Daoy (cell line): ENCODE measurements at regions not wholly inside any gene's neighbourhood (a gene's known extent, or its start where the extent isn't known, plus 50 kb on each side); places are given as distances from the start of the nearest gene placed in this dataset.

Experiments used
- DNase-seq: peaks from one replicate; pipeline ENCODE4 v3.0.0-alpha.2; 2015; ENCODE audit warnings: low read depth

GRCh38 chrX:5829469-5829868 is 399.2 kb downstream of the NLGN4X start:
- no peak for DNase-seq

GRCh38 chrX:5829060-5829459 is 399.6 kb downstream of the NLGN4X start:
- no peak for DNase-seq

- DNase-seq: no peak
Measured at GRCh38 chrX:5823903-5824302, 404.8 kb downstream of the NLGN4X start.

GRCh38 chrX:5810636-5811035 is 418.0 kb downstream of the NLGN4X start:
- DNase-seq: no peak

GRCh38 chrX:5807181-5807580 is 421.5 kb downstream of the NLGN4X start:
- no peak for DNase-seq

GRCh38 chrX:5802391-5802790 is 426.3 kb downstream of the NLGN4X start:
- no peak for DNase-seq

GRCh38 chrX:5791721-5792120 is 436.9 kb downstream of the NLGN4X start:
- DNase-seq: no peak

- no peak for DNase-seq
Measured at GRCh38 chrX:5788910-5789309, 439.8 kb downstream of the NLGN4X start.

- DNase-seq: no peak
Measured at GRCh38 chrX:5780821-5781220, 447.8 kb downstream of the NLGN4X start.

GRCh38 chrX:5775846-5776430 is 452.7 kb downstream of the NLGN4X start:
- DNase-seq: no peak

GRCh38 chrX:5774446-5774845 is 454.2 kb downstream of the NLGN4X start:
- no peak for DNase-seq

GRCh38 chrX:5771441-5771840 is 457.2 kb downstream of the NLGN4X start:
- DNase-seq: no peak

- no peak for DNase-seq
Measured at GRCh38 chrX:5756616-5757015, 472.1 kb downstream of the NLGN4X start.

- DNase-seq: no peak
Measured at GRCh38 chrX:5753291-5753690, 475.4 kb downstream of the NLGN4X start.

GRCh38 chrX:5752831-5753230 is 475.8 kb downstream of the NLGN4X start:
- DNase-seq: no peak

GRCh38 chrX:5748586-5749150 is 480.0 kb downstream of the NLGN4X start:
- DNase-seq: no peak

GRCh38 chrX:5746231-5746630 is 482.4 kb downstream of the NLGN4X start:
- DNase-seq: no peak

GRCh38 chrX:5733501-5733900 is 495.2 kb downstream of the NLGN4X start:
- no peak for DNase-seq

- DNase-seq: no peak
Measured at GRCh38 chrX:5730556-5730955, 498.1 kb downstream of the NLGN4X start.

GRCh38 chrX:5726224-5726623 is 502.4 kb downstream of the NLGN4X start:
- DNase-seq: no peak

- no peak for DNase-seq
Measured at GRCh38 chrX:5724123-5724522, 504.5 kb downstream of the NLGN4X start.

GRCh38 chrX:5718651-5719050 is 510.0 kb downstream of the NLGN4X start:
- DNase-seq: no peak

- DNase-seq: no peak
Measured at GRCh38 chrX:5716666-5717065, 512.0 kb downstream of the NLGN4X start.

GRCh38 chrX:5708251-5708650 is 520.4 kb downstream of the NLGN4X start:
- no peak for DNase-seq
